Breast epithelium (tissue), 4 donors: ENCODE measurements at regions not wholly inside any gene's neighbourhood (a gene's known extent, or its start where the extent isn't known, plus 50 kb on each side); places are given as distances from the start of the nearest gene placed in this dataset.

Experiments
- DNase-seq, 2 donors: peaks; one replicate each; pipeline ENCODE4 v3.0.0-alpha.2; 2019; ENCODE audit warnings: low spot score in 2 of 2
- H3K27ac ChIP-seq, 2 donors: fragments of 200-600 bp; sonication (generic) in 1 of 2; one replicate each; pipeline ENCODE4 v1.5.1; 2016 to 2019; ENCODE audit warnings: mild to moderate bottlenecking in 1 of 2
- H3K27me3 ChIP-seq, 2 donors: fragments of 200-600 bp; sonication (generic) in 1 of 2; one replicate each; pipeline versions ENCODE4 v1.5.1 to v1.6.0; 2017 to 2019; ENCODE audit warnings: control low read depth in 1 of 2, mild to moderate bottlenecking in 1 of 2
- H3K36me3 ChIP-seq: fragments of 200-600 bp; one replicate; pipeline ENCODE4 v1.5.1; 2019
- H3K4me1 ChIP-seq, 2 donors: fragments of 200-600 bp; sonication (generic); one replicate each; pipeline ENCODE4 v1.5.1; 2016 to 2019; ENCODE audit warnings: control low read depth in 1 of 2
- H3K4me3 ChIP-seq, 3 donors: fragments of 200-600 bp; sonication (generic); 1 replicate in 2 of 3; 2 replicates in 1 of 3; pipeline ENCODE4 v1.5.1; 2016 to 2019; ENCODE audit warnings: mild to moderate bottlenecking in 3 of 3, moderate library complexity in 2 of 3
- H3K9me3 ChIP-seq, 2 donors: fragments of 200-600 bp; sonication (generic) in 1 of 2; one replicate each; pipeline ENCODE4 v1.5.1; 2016 to 2019; ENCODE audit warnings: control low read depth in 1 of 2
- CTCF ChIP-seq, 3 donors: fragments of 450-650 bp; IDR thresholded peaks; one replicate each; pipeline ENCODE4 v1.5.1; 2016 to 2017; ENCODE audit warnings: antibody characterized with exemption in 3 of 3, mild to moderate bottlenecking in 3 of 3, moderate library complexity in 3 of 3
- POLR2A ChIP-seq: fragments of 450-650 bp; IDR thresholded peaks from one replicate; pipeline ENCODE4 v1.6.1; 2016; ENCODE audit warnings: antibody characterized with exemption, mild to moderate bottlenecking, moderate library complexity
- POLR2AphosphoS5 ChIP-seq, 3 donors: sonication (generic); formaldehyde crosslinking; IDR thresholded peaks; one replicate each; pipeline ENCODE4 v1.6.1; 2017; ENCODE audit warnings: antibody characterized with exemption in 3 of 3
- intact Hi-C: fragments of 100-400 bp; cut with DNase I; formaldehyde crosslinking; loops from one replicate; pipeline ENCODE4 v1.15.1; 2023; ENCODE audit warnings: low total_unique reads

GRCh38 chr16:35749253-35750141, 2290.1 kb downstream of the TP53TG3F start:
- H3K27ac ChIP-seq = no peak overlapping the region
- H3K27me3 ChIP-seq = no peaks in the 10 kb centered on the region
- intact Hi-C loops = no loop called here
- H3K4me1 ChIP-seq = no peaks in the 10 kb centered on the region
- TF ChIP-seq POLR2AphosphoS5 (IDR thresholded peaks at IDR 0.05) (no peak), POLR2A (no peak), CTCF (IDR thresholded peaks at IDR 0.05) (no peak)
- H3K36me3 ChIP-seq = no peaks in the 10 kb centered on the region
- no peak for DNase-seq
- H3K4me3 ChIP-seq = no peak overlapping the region
- H3K9me3 ChIP-seq = peaks cover 58 to 74% of the 10 kb centered on the region in 2 donors

GRCh38 chr16:35750157-35750689, 2290.8 kb downstream of the TP53TG3F start:
- H3K36me3 ChIP-seq = no peaks in the 10 kb centered on the region
- intact Hi-C loops = no loop called here
- peaks cover 59 to 78% of the 10 kb centered on the region in 2 donors for H3K9me3 ChIP-seq
- no peak for DNase-seq
- TF ChIP-seq POLR2A (no peak), POLR2AphosphoS5 (IDR thresholded peaks at IDR 0.05) (no peak), CTCF (IDR thresholded peaks at IDR 0.05) (no peak)
- H3K4me1 ChIP-seq = no peaks in the 10 kb centered on the region
- H3K27me3 ChIP-seq = no peaks in the 10 kb centered on the region
- no peak overlapping the region for H3K4me3 ChIP-seq
- no peak overlapping the region for H3K27ac ChIP-seq

DNA sequence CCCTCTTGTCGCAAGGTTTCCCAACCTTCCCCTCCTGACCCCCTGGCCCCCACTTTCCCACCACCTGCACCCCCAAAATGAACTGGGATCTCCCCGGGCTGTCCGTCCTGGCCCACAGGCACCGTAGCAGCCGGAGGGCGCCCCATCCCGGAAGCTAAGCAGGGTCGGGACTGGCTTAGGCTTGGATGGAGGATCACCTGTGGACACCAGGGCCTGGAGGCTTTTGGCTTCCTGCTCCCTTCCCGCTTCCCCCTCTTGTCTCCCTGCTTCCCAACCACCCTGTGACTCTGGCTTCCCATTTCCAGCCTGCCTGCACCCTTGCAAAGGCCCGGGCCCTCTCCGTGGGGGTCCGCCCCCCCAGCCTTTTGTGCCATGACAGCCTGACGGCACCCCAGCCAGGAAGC, 2291.3 kb downstream of the TP53TG3F start:
- Histone ChIP-seq H3K27me3 (no peaks in the 10 kb centered on the region), H3K36me3 (no peaks in the 10 kb centered on the region), H3K9me3 (peaks cover 57 to 78% of the 10 kb centered on the region in 2 donors), H3K27ac (no peak overlapping the region), H3K4me3 (no peak overlapping the region), H3K4me1 (no peaks in the 10 kb centered on the region)
- no peak for TF ChIP-seq POLR2A
- TF ChIP-seq POLR2AphosphoS5 (IDR thresholded peaks at IDR 0.05) = no peak
- TF ChIP-seq CTCF (IDR thresholded peaks at IDR 0.05) = no peak
- intact Hi-C loops = no loop called here
- no peak for DNase-seq

- Histone ChIP-seq H3K36me3 (no peaks in the 10 kb centered on the region), H3K9me3 (peaks cover 50 to 72% of the 10 kb centered on the region in 2 donors), H3K27me3 (no peaks in the 10 kb centered on the region), H3K4me3 (no peak overlapping the region), H3K27ac (no peak overlapping the region), H3K4me1 (no peaks in the 10 kb centered on the region)
- TF ChIP-seq POLR2AphosphoS5 (IDR thresholded peaks at IDR 0.05) (no peak), CTCF (IDR thresholded peaks at IDR 0.05) (no peak), POLR2A (no peak)
- intact Hi-C loops = no loop called here
- DNase-seq = no peak
These were observed 2292.0 kb downstream of the TP53TG3F start for GRCh38 chr16:35751191-35751941.
